ENCODE measurements at regions not wholly inside any gene's neighbourhood (a gene's known extent, or its start where the extent isn't known, plus 50 kb on each side); places are given as distances from the start of the nearest gene placed in this dataset.
A peak's percentile ranks its signal among the peaks of the same experiment; 100 is the strongest.

GRCh38 chr21:31555741-31556191, 103.7 kb upstream of the SOD1 start:
- peak; percentile 78 for DNase-seq (ENCODE audit: low spot score)
- intact Hi-C loops (cut with micrococcal nuclease; ENCODE audit: unreplicated experiment): no loop called here
- TF ChIP-seq EZH2 (IDR thresholded peaks at IDR 0.05; ENCODE audit: borderline replicate concordance, low read depth, low read length, poor library complexity, severe bottlenecking): no peak
- no peak for TF ChIP-seq CTCF (conservative IDR thresholded peaks at IDR 0.05; ENCODE audit: low read depth, low read length)
- Histone ChIP-seq H3K4me1 (ENCODE audit: insufficient read depth, low read length, poor library complexity, severe bottlenecking) (peaks cover 33% of the 10 kb centered on the region), H3K4me3 (ENCODE audit: low read depth, low read length, poor library complexity, severe bottlenecking) (peak overlapping the region; percentile 13), H3K36me3 (ENCODE audit: insufficient read depth, low read length, poor library complexity, severe bottlenecking) (no peaks in the 10 kb centered on the region), H3K27ac (ENCODE audit: low read depth, low read length, poor library complexity, severe bottlenecking) (peak overlapping the region; percentile 63), H3K27me3 (replicated peaks; ENCODE audit: insufficient read depth, low read depth, low read length, poor library complexity) (peaks cover 23% of the 10 kb centered on the region), H3K9me3 (ENCODE audit: low read depth, low read length, poor library complexity, severe bottlenecking) (no peaks in the 10 kb centered on the region)
- POLR2A ChIA-PET (ENCODE audit: low non-redundant PET): interaction anchor here (0.5 kb wide), 1 partner anchor 748 kb away, joined by 8 read pairs; no protein-coding TSS in a partner anchor
- BruUV-seq (replicated peaks): no TSS peak
- CTCF ChIA-PET: interaction anchor here (0.5 kb wide), 1 partner anchor 138 kb away, joined by 3 read pairs; no protein-coding TSS in a partner anchor

GRCh38 chr21:31554511-31555022, 104.9 kb upstream of the SOD1 start:
- H3K9me3 ChIP-seq (ENCODE audit: low read depth, low read length, poor library complexity, severe bottlenecking): no peaks in the 10 kb centered on the region
- ChIA-PET CTCF (no interaction called here), POLR2A (ENCODE audit: low non-redundant PET) (no interaction called here)
- peak; percentile 67 for DNase-seq (ENCODE audit: low spot score)
- peak overlapping the region; percentile 35 for H3K27ac ChIP-seq (ENCODE audit: low read depth, low read length, poor library complexity, severe bottlenecking)
- no TSS peak for BruUV-seq (replicated peaks)
- H3K27me3 ChIP-seq (replicated peaks; ENCODE audit: insufficient read depth, low read depth, low read length, poor library complexity): peaks cover 18% of the 10 kb centered on the region
- H3K4me1 ChIP-seq (ENCODE audit: insufficient read depth, low read length, poor library complexity, severe bottlenecking): peaks cover 33% of the 10 kb centered on the region
- TF ChIP-seq CTCF (conservative IDR thresholded peaks at IDR 0.05; ENCODE audit: low read depth, low read length) (no peak), EZH2 (IDR thresholded peaks at IDR 0.05; ENCODE audit: borderline replicate concordance, low read depth, low read length, poor library complexity, severe bottlenecking) (no peak)
- H3K36me3 ChIP-seq (ENCODE audit: insufficient read depth, low read length, poor library complexity, severe bottlenecking): no peaks in the 10 kb centered on the region
- H3K4me3 ChIP-seq (ENCODE audit: low read depth, low read length, poor library complexity, severe bottlenecking): no peak overlapping the region
- intact Hi-C loops (cut with micrococcal nuclease; ENCODE audit: unreplicated experiment): no loop called here

- H3K36me3 ChIP-seq (ENCODE audit: insufficient read depth, low read length, poor library complexity, severe bottlenecking): no peaks in the 10 kb centered on the region
- intact Hi-C loops (cut with micrococcal nuclease; ENCODE audit: unreplicated experiment): no loop called here
- no peak for DNase-seq (ENCODE audit: low spot score)
- H3K4me1 ChIP-seq (ENCODE audit: insufficient read depth, low read length, poor library complexity, severe bottlenecking): peaks cover 33% of the 10 kb centered on the region
- H3K9me3 ChIP-seq (ENCODE audit: low read depth, low read length, poor library complexity, severe bottlenecking): no peaks in the 10 kb centered on the region
- ChIA-PET POLR2A (ENCODE audit: low non-redundant PET) (no interaction called here), CTCF (no interaction called here)
- H3K27me3 ChIP-seq (replicated peaks; ENCODE audit: insufficient read depth, low read depth, low read length, poor library complexity): peaks cover 16% of the 10 kb centered on the region
- no TSS peak for BruUV-seq (replicated peaks)
- no peak overlapping the region for H3K4me3 ChIP-seq (ENCODE audit: low read depth, low read length, poor library complexity, severe bottlenecking)
- H3K27ac ChIP-seq (ENCODE audit: low read depth, low read length, poor library complexity, severe bottlenecking): no peak overlapping the region
- no peak for TF ChIP-seq CTCF (conservative IDR thresholded peaks at IDR 0.05; ENCODE audit: low read depth, low read length)
- no peak for TF ChIP-seq EZH2 (IDR thresholded peaks at IDR 0.05; ENCODE audit: borderline replicate concordance, low read depth, low read length, poor library complexity, severe bottlenecking)
Observed at GRCh38 chr21:31553926-31554325, 105.6 kb upstream of the SOD1 start.
